NCI-H345 (cell line): ENCODE measurements at regions not wholly inside any gene's neighbourhood (a gene's known extent, or its start where the extent isn't known, plus 50 kb on each side); places are given as distances from the start of the nearest gene placed in this dataset.
A peak's percentile ranks its signal among the peaks of the same experiment; 100 is the strongest.
"Not testable (repeated sequence)": the region's sequence is repeated elsewhere in the genome, so short reads cannot be mapped to it uniquely, and the experiment has no call there.

ENCODE experiments used
- DNase-seq: peaks from one replicate; lab custom pipeline; 2025; lab: John Stamatoyannopoulos, UW

GRCh38 chr2:75432761-75433361, 127.9 kb downstream of the EVA1A start:
- no peak for DNase-seq

- no peak for DNase-seq
Measured at GRCh38 chr2:75431763-75432162, 129.0 kb downstream of the EVA1A start.

GRCh38 chr2:75431276-75431675, 129.5 kb downstream of the EVA1A start:
- DNase-seq = no peak

- not testable (repeated sequence) for DNase-seq
Measured at GRCh38 chr2:75430449-75430848, 130.3 kb downstream of the EVA1A start.

- DNase-seq = no peak
Measured at GRCh38 chr2:75428646-75429443, 131.9 kb downstream of the EVA1A start.

- DNase-seq = no peak
Measured at GRCh38 chr2:75428060-75428459, 132.7 kb downstream of the EVA1A start.

- no peak for DNase-seq
Measured at GRCh38 chr2:75424936-75425619, 135.7 kb downstream of the EVA1A start.

GRCh38 chr2:75421986-75422385, 138.8 kb downstream of the EVA1A start:
- DNase-seq = no peak

- DNase-seq = no peak
Measured at GRCh38 chr2:75416420-75417342, 144.1 kb downstream of the EVA1A start.

GRCh38 chr2:75415731-75416130, 145.0 kb downstream of the EVA1A start:
- DNase-seq = no peak

GRCh38 chr2:75415111-75415626, 145.6 kb downstream of the EVA1A start:
- DNase-seq = no peak

- DNase-seq = no peak
Measured at GRCh38 chr2:75411574-75411973, 149.2 kb downstream of the EVA1A start.

GRCh38 chr2:75410702-75411101, 150.0 kb downstream of the EVA1A start:
- DNase-seq = no peak

GRCh38 chr2:75408771-75409170, 152.0 kb downstream of the EVA1A start:
- DNase-seq = no peak

- no peak for DNase-seq
Measured at GRCh38 chr2:75407038-75407530, 153.7 kb downstream of the EVA1A start.

GRCh38 chr2:75406131-75406581, 154.6 kb downstream of the EVA1A start:
- DNase-seq = no peak

- no peak for DNase-seq
Measured at GRCh38 chr2:75405000-75405399, 155.7 kb downstream of the EVA1A start.

- DNase-seq = peak; percentile 67
Measured at GRCh38 chr2:75403991-75404428, 156.7 kb downstream of the EVA1A start.

GRCh38 chr2:75396314-75396713, 164.4 kb downstream of the EVA1A start:
- DNase-seq = no peak

GRCh38 chr2:75394764-75395163, 166.0 kb downstream of the EVA1A start:
- not testable (repeated sequence) for DNase-seq

GRCh38 chr2:75390169-75390568, 170.6 kb downstream of the EVA1A start:
- DNase-seq = no peak
